ENCODE measurements at regions not wholly inside any gene's neighbourhood (a gene's known extent, or its start where the extent isn't known, plus 50 kb on each side); places are given as distances from the start of the nearest gene placed in this dataset.

- H3K4me1 ChIP-seq (ENCODE audit: control insufficient read depth, insufficient read depth, low read length), result peaks cover 15% of the 10 kb centered on the region
- no peak overlapping the region for H3K27ac ChIP-seq (ENCODE audit: insufficient read depth, low read depth, low read length, poor library complexity, severe bottlenecking)
- no peaks in the 10 kb centered on the region for H3K36me3 ChIP-seq (ENCODE audit: control insufficient read depth, insufficient read depth, low read length)
- WGBS, 2 experiments, result 92 to 96% methylated on average over 18 of the region's 18 CpGs
- no peaks in the 10 kb centered on the region for H3K27me3 ChIP-seq (ENCODE audit: control insufficient read depth, insufficient read depth, low read length, poor library complexity, severe bottlenecking)
- H3K4me3 ChIP-seq (ENCODE audit: insufficient read depth, low read depth, low read length), result no peak overlapping the region
- peaks cover 2% of the 10 kb centered on the region for H3K9me3 ChIP-seq (ENCODE audit: control insufficient read depth, low read length)
These were observed 131.1 kb upstream of the CHST15 start for GRCh38 chr10:124224331-124225028.

- Histone ChIP-seq H3K27ac (ENCODE audit: insufficient read depth, low read depth, low read length, poor library complexity, severe bottlenecking) (no peak overlapping the region), H3K4me1 (ENCODE audit: control insufficient read depth, insufficient read depth, low read length) (peaks cover 15% of the 10 kb centered on the region), H3K27me3 (ENCODE audit: control insufficient read depth, insufficient read depth, low read length, poor library complexity, severe bottlenecking) (no peaks in the 10 kb centered on the region), H3K36me3 (ENCODE audit: control insufficient read depth, insufficient read depth, low read length) (no peaks in the 10 kb centered on the region), H3K9me3 (ENCODE audit: control insufficient read depth, low read length) (no peaks in the 10 kb centered on the region), H3K4me3 (ENCODE audit: insufficient read depth, low read depth, low read length) (no peak overlapping the region)
- 91% methylated on average over 6 of the region's 6 CpGs for WGBS, 2 experiments
These were observed 130.3 kb upstream of the CHST15 start for GRCh38 chr10:124223711-124224085.

GRCh38 chr10:124222988-124223710, 129.8 kb upstream of the CHST15 start:
- H3K27me3 ChIP-seq (ENCODE audit: control insufficient read depth, insufficient read depth, low read length, poor library complexity, severe bottlenecking), result no peaks in the 10 kb centered on the region
- peaks cover 15% of the 10 kb centered on the region for H3K4me1 ChIP-seq (ENCODE audit: control insufficient read depth, insufficient read depth, low read length)

GRCh38 chr10:124222318-124222987, 129.1 kb upstream of the CHST15 start:
- Histone ChIP-seq H3K9me3 (ENCODE audit: control insufficient read depth, low read length) (no peaks in the 10 kb centered on the region), H3K4me3 (ENCODE audit: insufficient read depth, low read depth, low read length) (no peak overlapping the region), H3K4me1 (ENCODE audit: control insufficient read depth, insufficient read depth, low read length) (peaks cover 15% of the 10 kb centered on the region), H3K27me3 (ENCODE audit: control insufficient read depth, insufficient read depth, low read length, poor library complexity, severe bottlenecking) (no peaks in the 10 kb centered on the region), H3K27ac (ENCODE audit: insufficient read depth, low read depth, low read length, poor library complexity, severe bottlenecking) (no peak overlapping the region), H3K36me3 (ENCODE audit: control insufficient read depth, insufficient read depth, low read length) (no peaks in the 10 kb centered on the region)
- 79 to 81% methylated on average over 15 of the region's 15 CpGs for WGBS, 2 experiments

More at GRCh38 chr10:124222988-124223710, 129.8 kb upstream of the CHST15 start:
- no peaks in the 10 kb centered on the region for H3K9me3 ChIP-seq (ENCODE audit: control insufficient read depth, low read length)
- no peaks in the 10 kb centered on the region for H3K36me3 ChIP-seq (ENCODE audit: control insufficient read depth, insufficient read depth, low read length)
- WGBS, 2 experiments, result 83 to 87% methylated on average over 10 of the region's 10 CpGs
- no peak overlapping the region for H3K27ac ChIP-seq (ENCODE audit: insufficient read depth, low read depth, low read length, poor library complexity, severe bottlenecking)
- no peak overlapping the region for H3K4me3 ChIP-seq (ENCODE audit: insufficient read depth, low read depth, low read length)

- Histone ChIP-seq H3K36me3 (ENCODE audit: control insufficient read depth, insufficient read depth, low read length) (no peaks in the 10 kb centered on the region), H3K27me3 (ENCODE audit: control insufficient read depth, insufficient read depth, low read length, poor library complexity, severe bottlenecking) (no peaks in the 10 kb centered on the region), H3K9me3 (ENCODE audit: control insufficient read depth, low read length) (no peaks in the 10 kb centered on the region), H3K4me1 (ENCODE audit: control insufficient read depth, insufficient read depth, low read length) (peaks cover 15% of the 10 kb centered on the region), H3K27ac (ENCODE audit: insufficient read depth, low read depth, low read length, poor library complexity, severe bottlenecking) (no peak overlapping the region), H3K4me3 (ENCODE audit: insufficient read depth, low read depth, low read length) (no peak overlapping the region)
- WGBS, 2 experiments, result 84 to 87% methylated on average over 22 of the region's 22 CpGs
These were observed 128.2 kb upstream of the CHST15 start for GRCh38 chr10:124221356-124222317.

- no peaks in the 10 kb centered on the region for H3K36me3 ChIP-seq (ENCODE audit: control insufficient read depth, insufficient read depth, low read length)
- H3K9me3 ChIP-seq (ENCODE audit: control insufficient read depth, low read length), result no peaks in the 10 kb centered on the region
- H3K4me3 ChIP-seq (ENCODE audit: insufficient read depth, low read depth, low read length), result no peak overlapping the region
- 87 to 88% methylated on average over 12 of the region's 12 CpGs for WGBS, 2 experiments
- H3K4me1 ChIP-seq (ENCODE audit: control insufficient read depth, insufficient read depth, low read length), result peaks cover 15% of the 10 kb centered on the region
- H3K27ac ChIP-seq (ENCODE audit: insufficient read depth, low read depth, low read length, poor library complexity, severe bottlenecking), result no peak overlapping the region
- no peaks in the 10 kb centered on the region for H3K27me3 ChIP-seq (ENCODE audit: control insufficient read depth, insufficient read depth, low read length, poor library complexity, severe bottlenecking)
These were observed 127.6 kb upstream of the CHST15 start for GRCh38 chr10:124220971-124221355.

GRCh38 chr10:124220547-124220946, 127.1 kb upstream of the CHST15 start:
- Histone ChIP-seq H3K9me3 (ENCODE audit: control insufficient read depth, low read length) (no peaks in the 10 kb centered on the region), H3K27ac (ENCODE audit: insufficient read depth, low read depth, low read length, poor library complexity, severe bottlenecking) (no peak overlapping the region), H3K4me3 (ENCODE audit: insufficient read depth, low read depth, low read length) (no peak overlapping the region), H3K4me1 (ENCODE audit: control insufficient read depth, insufficient read depth, low read length) (peaks cover 15% of the 10 kb centered on the region), H3K36me3 (ENCODE audit: control insufficient read depth, insufficient read depth, low read length) (no peaks in the 10 kb centered on the region), H3K27me3 (ENCODE audit: control insufficient read depth, insufficient read depth, low read length, poor library complexity, severe bottlenecking) (no peaks in the 10 kb centered on the region)
- 88 to 91% methylated on average over 6 of the region's 6 CpGs for WGBS, 2 experiments

GRCh38 chr10:124219655-124220054, 126.3 kb upstream of the CHST15 start:
- WGBS, 2 experiments, result 78 to 80% methylated on average over 7 of the region's 7 CpGs
- Histone ChIP-seq H3K27me3 (ENCODE audit: control insufficient read depth, insufficient read depth, low read length, poor library complexity, severe bottlenecking) (no peaks in the 10 kb centered on the region), H3K9me3 (ENCODE audit: control insufficient read depth, low read length) (no peaks in the 10 kb centered on the region), H3K4me3 (ENCODE audit: insufficient read depth, low read depth, low read length) (no peak overlapping the region), H3K27ac (ENCODE audit: insufficient read depth, low read depth, low read length, poor library complexity, severe bottlenecking) (no peak overlapping the region), H3K36me3 (ENCODE audit: control insufficient read depth, insufficient read depth, low read length) (no peaks in the 10 kb centered on the region), H3K4me1 (ENCODE audit: control insufficient read depth, insufficient read depth, low read length) (peaks cover 15% of the 10 kb centered on the region)

- 83 to 84% methylated on average over 12 of the region's 12 CpGs for WGBS, 2 experiments
These were observed 125.7 kb upstream of the CHST15 start for GRCh38 chr10:124219062-124219461.

More at GRCh38 chr10:124219062-124219461, 125.7 kb upstream of the CHST15 start:
- H3K36me3 ChIP-seq (ENCODE audit: control insufficient read depth, insufficient read depth, low read length), result no peaks in the 10 kb centered on the region
- no peak overlapping the region for H3K4me3 ChIP-seq (ENCODE audit: insufficient read depth, low read depth, low read length)
- H3K27me3 ChIP-seq (ENCODE audit: control insufficient read depth, insufficient read depth, low read length, poor library complexity, severe bottlenecking), result no peaks in the 10 kb centered on the region
- H3K9me3 ChIP-seq (ENCODE audit: control insufficient read depth, low read length), result no peaks in the 10 kb centered on the region
- H3K4me1 ChIP-seq (ENCODE audit: control insufficient read depth, insufficient read depth, low read length), result peaks cover 15% of the 10 kb centered on the region
- H3K27ac ChIP-seq (ENCODE audit: insufficient read depth, low read depth, low read length, poor library complexity, severe bottlenecking), result no peak overlapping the region
